ENCODE measurements at regions not wholly inside any gene's neighbourhood (a gene's known extent, or its start where the extent isn't known, plus 50 kb on each side); places are given as distances from the start of the nearest gene placed in this dataset.
"Not testable (repeated sequence)": the region's sequence is repeated elsewhere in the genome, so short reads cannot be mapped to it uniquely, and the experiment has no call there.

DNA sequence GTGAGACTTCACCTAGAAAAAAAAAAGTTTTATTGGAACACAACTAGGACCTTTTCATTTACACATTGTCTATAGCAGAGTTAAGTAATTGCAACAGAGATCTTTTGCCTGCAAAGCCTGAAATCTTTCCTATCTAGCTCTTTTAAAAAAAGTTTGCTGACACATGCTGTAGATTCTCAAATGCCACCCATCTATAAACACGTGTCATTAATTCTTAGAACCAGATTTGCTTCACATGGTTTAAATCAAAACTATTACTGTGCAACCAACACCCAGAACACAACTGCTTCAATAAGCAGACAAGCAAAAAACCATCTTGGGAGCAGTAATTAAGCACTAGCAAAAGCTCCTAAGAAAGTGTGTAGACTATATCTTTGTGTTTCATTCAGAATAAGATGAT is 55.0 kb downstream of the OXSM start:
- Mint-ChIP-seq H3K36me3 (no peaks in the 10 kb centered on the region), H3K4me3 (no peak overlapping the region), H3K9me3 (no peaks in the 10 kb centered on the region), H3K27ac (no peak overlapping the region), H3K4me1 (no peaks in the 10 kb centered on the region), H3K27me3 (ENCODE audit: low read depth in 3 of 3) (no peaks in the 10 kb centered on the region)
- DNase-seq: no peak

DNA sequence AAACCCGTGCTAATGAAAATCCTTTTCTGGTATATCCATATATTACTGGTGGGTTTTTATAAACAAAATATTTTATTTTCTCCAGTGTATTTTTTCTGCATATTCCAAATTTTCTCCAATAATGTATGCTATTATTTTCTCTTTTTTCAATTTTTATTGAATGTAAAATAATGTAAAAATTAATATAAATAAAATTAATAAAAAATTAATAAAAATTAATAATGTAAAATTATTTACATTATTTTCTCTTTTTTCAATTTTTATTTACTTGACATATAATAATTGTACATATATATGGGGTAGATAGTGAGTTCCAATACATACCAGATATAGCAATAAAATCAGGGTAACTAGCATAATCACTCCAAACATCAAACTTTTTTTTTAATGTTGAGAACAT is 56.4 kb downstream of the OXSM start:
- Mint-ChIP-seq H3K27me3 (ENCODE audit: low read depth in 3 of 3) (no peaks in the 10 kb centered on the region), H3K4me3 (no peak overlapping the region), H3K4me1 (no peaks in the 10 kb centered on the region), H3K9me3 (no peaks in the 10 kb centered on the region), H3K36me3 (no peaks in the 10 kb centered on the region), H3K27ac (no peak overlapping the region)
- no peak for DNase-seq

GRCh38 chr3:25849091-25849490 is 59.2 kb downstream of the OXSM start:
- Mint-ChIP-seq H3K27me3 (ENCODE audit: low read depth in 3 of 3) (peaks cover 0 to 4% (median 0%) of the 10 kb centered on the region in 3 donors), H3K27ac (no peak overlapping the region), H3K9me3 (no peaks in the 10 kb centered on the region), H3K36me3 (no peaks in the 10 kb centered on the region), H3K4me3 (no peak overlapping the region), H3K4me1 (no peaks in the 10 kb centered on the region)
- DNase-seq: no peak

- Mint-ChIP-seq H3K4me3 (no peak overlapping the region), H3K9me3 (no peaks in the 10 kb centered on the region), H3K27ac (no peak overlapping the region), H3K36me3 (no peaks in the 10 kb centered on the region), H3K4me1 (no peaks in the 10 kb centered on the region), H3K27me3 (ENCODE audit: low read depth in 3 of 3) (peaks cover 0 to 4% (median 0%) of the 10 kb centered on the region in 3 donors)
- no peak for DNase-seq
Observed at GRCh38 chr3:25849641-25850385, 59.9 kb downstream of the OXSM start.

DNA sequence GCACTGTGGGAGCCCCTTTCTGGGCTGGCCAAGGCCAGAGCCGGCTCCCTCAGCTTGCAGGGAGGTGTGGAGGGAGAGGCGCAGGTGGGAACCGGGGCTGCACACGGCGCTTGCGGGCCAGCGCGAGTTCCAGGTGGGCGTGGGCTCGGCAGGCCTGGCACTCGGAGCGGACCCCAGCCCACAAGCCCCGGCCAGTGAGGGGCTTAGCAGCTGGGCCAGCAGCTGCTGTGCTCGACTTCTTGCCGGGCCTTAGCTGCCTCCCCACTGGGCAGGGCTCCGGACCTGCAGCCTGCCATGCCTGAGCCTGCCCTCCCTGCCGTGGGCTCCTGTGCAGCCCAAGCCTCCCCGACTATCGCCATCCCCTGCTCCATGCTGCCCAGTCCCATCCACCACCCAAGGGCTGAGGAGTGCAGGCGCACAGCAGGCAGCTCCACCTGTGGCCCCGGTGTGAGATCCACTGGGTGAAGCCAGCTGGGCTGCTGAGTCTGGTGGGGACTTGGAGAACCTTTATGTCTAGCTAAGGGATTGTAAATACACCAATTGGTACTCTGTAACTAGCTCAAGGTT is 61.9 kb downstream of the OXSM start:
- not testable (repeated sequence) for H3K4me3 Mint-ChIP-seq; H3K36me3 Mint-ChIP-seq; H3K27me3 Mint-ChIP-seq (ENCODE audit: low read depth in 3 of 3); H3K9me3 Mint-ChIP-seq; H3K4me1 Mint-ChIP-seq; H3K27ac Mint-ChIP-seq; DNase-seq

- H3K4me1 Mint-ChIP-seq: peaks cover 0 to 3% of the 10 kb centered on the region in 2 donors
Observed at GRCh38 chr3:25854214-25854613, 64.3 kb downstream of the OXSM start.

DNA sequence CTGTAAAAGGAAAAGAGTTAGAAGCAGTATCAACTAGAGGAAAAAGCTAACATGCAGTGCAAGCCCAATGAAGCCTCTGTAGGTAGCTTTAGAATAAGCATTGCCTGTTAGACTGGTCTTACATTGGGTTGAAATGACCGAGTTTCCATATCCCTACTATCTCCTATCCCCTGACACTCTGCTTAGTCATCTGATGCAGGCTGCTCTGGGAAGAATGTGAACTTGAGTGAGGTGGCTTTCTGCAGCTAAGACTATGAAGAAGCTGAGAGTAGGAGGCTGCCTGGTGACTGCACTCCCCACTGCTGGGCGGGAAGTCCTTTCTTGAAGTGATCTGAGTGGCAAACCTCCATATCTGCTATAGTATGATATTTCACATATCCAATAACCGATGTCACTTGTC is 64.7 kb downstream of the OXSM start:
- Mint-ChIP-seq H3K9me3 (no peaks in the 10 kb centered on the region), H3K27ac (no peak overlapping the region), H3K36me3 (no peaks in the 10 kb centered on the region), H3K4me1 (peaks cover 0 to 3% of the 10 kb centered on the region in 2 donors), H3K27me3 (ENCODE audit: low read depth in 3 of 3) (peaks cover 0 to 4% (median 2%) of the 10 kb centered on the region in 3 donors), H3K4me3 (no peak overlapping the region)
- no peak for DNase-seq

More at GRCh38 chr3:25854214-25854613, 64.3 kb downstream of the OXSM start:
- DNase-seq: no peak
- Mint-ChIP-seq H3K27me3 (ENCODE audit: low read depth in 3 of 3) (peaks cover 0 to 4% (median 2%) of the 10 kb centered on the region in 3 donors), H3K9me3 (no peaks in the 10 kb centered on the region), H3K4me3 (no peak overlapping the region), H3K27ac (no peak overlapping the region), H3K36me3 (no peaks in the 10 kb centered on the region)

- peak overlapping the region in 1 of 6 donors; percentile 25 for H3K27ac Mint-ChIP-seq
- H3K27me3 Mint-ChIP-seq (ENCODE audit: low read depth in 3 of 3): peaks cover 0 to 4% (median 2%) of the 10 kb centered on the region in 3 donors
- H3K9me3 Mint-ChIP-seq: no peaks in the 10 kb centered on the region
- H3K36me3 Mint-ChIP-seq: no peaks in the 10 kb centered on the region
- peaks cover 0 to 3% of the 10 kb centered on the region in 2 donors for H3K4me1 Mint-ChIP-seq
- no peak overlapping the region for H3K4me3 Mint-ChIP-seq
- no peak for DNase-seq
Observed at GRCh38 chr3:25855266-25855784, 65.4 kb downstream of the OXSM start.

DNA sequence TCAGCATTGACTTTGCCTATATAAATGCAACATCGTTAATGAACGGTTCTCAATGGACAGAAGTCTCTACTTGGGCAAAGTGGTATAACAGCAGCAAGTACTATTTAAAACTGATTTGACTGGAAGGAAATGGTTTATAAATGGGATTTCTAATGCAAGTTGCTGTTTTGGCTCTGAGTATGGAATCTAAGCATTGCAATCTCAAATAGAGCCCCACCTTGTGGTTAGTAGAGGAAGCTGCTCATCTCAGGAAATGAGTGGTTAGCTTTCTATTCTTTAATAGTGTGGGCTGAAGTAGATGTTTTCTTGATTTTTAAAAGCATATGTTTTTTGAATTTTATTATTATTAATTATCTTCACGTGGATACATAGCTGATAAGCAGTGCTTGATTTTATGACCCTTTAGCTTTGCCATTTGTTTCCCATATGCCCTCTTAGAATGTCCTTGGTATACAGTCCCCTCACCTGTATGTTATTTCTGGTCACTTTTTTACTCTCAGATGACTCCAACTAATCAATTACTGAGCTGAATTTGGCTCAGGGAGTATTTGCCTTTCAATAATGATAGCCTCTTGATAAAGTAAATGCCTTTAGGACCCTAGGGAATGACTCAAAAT is 67.1 kb downstream of the OXSM start:
- DNase-seq: peak; percentile 32 to 48 (median 47)
- Mint-ChIP-seq H3K4me3 (no peak overlapping the region), H3K27ac (no peak overlapping the region), H3K4me1 (peaks cover 0 to 3% of the 10 kb centered on the region in 2 donors), H3K36me3 (no peaks in the 10 kb centered on the region), H3K27me3 (ENCODE audit: low read depth in 3 of 3) (peaks cover 0 to 3% (median 2%) of the 10 kb centered on the region in 3 donors), H3K9me3 (no peaks in the 10 kb centered on the region)

DNA sequence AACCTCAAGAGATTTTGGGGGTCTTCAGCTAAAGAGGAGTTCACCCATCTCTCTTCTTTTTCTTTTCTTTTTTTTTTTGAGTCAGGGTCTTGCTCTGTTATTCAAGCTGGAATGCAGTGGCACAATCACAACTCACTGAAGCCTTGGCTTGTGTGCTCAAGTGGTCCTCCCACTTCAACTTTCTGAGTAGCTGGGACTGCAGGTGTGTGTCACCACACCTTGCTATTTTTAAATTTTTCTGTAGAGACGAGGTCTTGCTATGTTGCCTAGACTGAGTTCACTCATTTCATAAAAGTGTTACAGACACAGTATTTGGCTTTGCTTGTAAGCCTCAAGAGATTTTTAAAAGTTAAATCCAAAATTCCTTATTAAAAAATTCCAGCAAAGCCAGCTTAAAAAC is 71.7 kb downstream of the OXSM start:
- Mint-ChIP-seq H3K36me3 (no peaks in the 10 kb centered on the region), H3K27me3 (ENCODE audit: low read depth in 3 of 3) (peaks cover 0 to 7% (median 2%) of the 10 kb centered on the region in 3 donors), H3K27ac (no peak overlapping the region), H3K4me3 (no peak overlapping the region), H3K9me3 (no peaks in the 10 kb centered on the region), H3K4me1 (peaks cover 0 to 3% of the 10 kb centered on the region in 2 donors)
- DNase-seq: no peak

DNA sequence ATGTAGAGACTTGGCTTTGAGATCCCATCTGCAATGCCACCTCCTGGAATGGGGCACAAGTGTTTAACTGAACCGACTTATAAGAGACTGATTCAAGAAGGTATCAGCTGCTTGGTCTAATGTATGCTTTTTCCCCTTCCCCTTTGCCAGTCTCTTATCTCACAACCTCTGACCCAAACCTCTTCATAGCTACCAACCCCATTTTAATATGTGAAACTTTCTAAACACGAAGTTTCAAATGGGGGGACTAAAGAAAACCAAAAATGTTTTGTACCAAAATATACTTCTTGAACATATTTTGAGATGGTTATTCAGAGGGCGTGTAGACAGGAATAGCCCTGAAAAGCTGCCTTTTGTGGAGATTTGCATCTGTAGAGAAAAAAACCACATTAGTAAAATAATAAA is 73.1 kb downstream of the OXSM start:
- H3K9me3 Mint-ChIP-seq: no peaks in the 10 kb centered on the region
- H3K4me3 Mint-ChIP-seq: no peak overlapping the region
- H3K27me3 Mint-ChIP-seq (ENCODE audit: low read depth in 3 of 3): peaks cover 0 to 7% (median 2%) of the 10 kb centered on the region in 3 donors
- no peak overlapping the region for H3K27ac Mint-ChIP-seq
- H3K36me3 Mint-ChIP-seq: no peaks in the 10 kb centered on the region
- H3K4me1 Mint-ChIP-seq: no peaks in the 10 kb centered on the region
- no peak for DNase-seq

DNA sequence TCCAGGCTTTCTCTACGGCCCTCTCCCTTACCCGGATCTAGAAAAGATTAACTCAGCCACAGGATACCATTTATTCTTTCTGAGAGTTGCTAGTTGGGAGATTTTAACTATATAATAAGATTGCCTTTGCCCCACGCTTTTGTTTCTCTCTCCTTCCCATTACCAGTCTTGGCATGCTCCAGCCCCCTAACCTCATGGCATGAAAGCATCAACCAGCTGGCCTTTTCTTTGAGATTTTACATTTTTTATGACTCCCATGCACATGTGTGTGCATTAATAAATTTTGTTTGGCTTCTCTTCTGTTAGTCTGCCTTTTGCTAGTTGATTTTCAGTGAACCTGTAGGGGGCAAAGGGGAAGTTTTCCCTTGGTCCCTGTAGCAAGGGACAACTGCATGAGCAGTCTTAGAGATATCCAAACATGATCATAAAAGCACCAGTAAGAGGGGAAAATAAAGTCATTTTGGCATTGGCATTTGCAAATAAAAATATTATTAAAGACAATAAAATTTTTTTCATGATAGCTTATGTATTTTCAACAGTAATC is 73.6 kb downstream of the OXSM start:
- no peak overlapping the region for H3K27ac Mint-ChIP-seq

GRCh38 chr3:25870452-25870851 is 80.6 kb downstream of the OXSM start:
- H3K27me3 Mint-ChIP-seq (ENCODE audit: low read depth in 3 of 3): peaks cover 0 to 2% (median 2%) of the 10 kb centered on the region in 3 donors
- no peak overlapping the region for H3K27ac Mint-ChIP-seq
- DNase-seq: no peak
- H3K36me3 Mint-ChIP-seq: no peaks in the 10 kb centered on the region
- no peaks in the 10 kb centered on the region for H3K9me3 Mint-ChIP-seq
- no peaks in the 10 kb centered on the region for H3K4me1 Mint-ChIP-seq
- H3K4me3 Mint-ChIP-seq: no peak overlapping the region

More for the DNA sequence above, 73.6 kb downstream of the OXSM start:
- DNase-seq: no peak
- no peaks in the 10 kb centered on the region for H3K4me1 Mint-ChIP-seq
- H3K27me3 Mint-ChIP-seq (ENCODE audit: low read depth in 3 of 3): peaks cover under 1 to 7% (median 2%) of the 10 kb centered on the region in 3 donors
- H3K4me3 Mint-ChIP-seq: no peak overlapping the region
- H3K36me3 Mint-ChIP-seq: no peaks in the 10 kb centered on the region
- no peaks in the 10 kb centered on the region for H3K9me3 Mint-ChIP-seq
